GM18909 (cell line): ENCODE measurements at regions not wholly inside any gene's neighbourhood (a gene's known extent, or its start where the extent isn't known, plus 50 kb on each side); places are given as distances from the start of the nearest gene placed in this dataset.
A peak's percentile ranks its signal among the peaks of the same experiment; 100 is the strongest.

Experiments used
- ATAC-seq: cut with Tn5 transposase; IDR thresholded peaks from one replicate; pipeline ENCODE4 v1.9.1; 2021; ENCODE audit warnings: mild to moderate bottlenecking; ENCODE audit not compliant: unreplicated experiment, poor library complexity

DNA sequence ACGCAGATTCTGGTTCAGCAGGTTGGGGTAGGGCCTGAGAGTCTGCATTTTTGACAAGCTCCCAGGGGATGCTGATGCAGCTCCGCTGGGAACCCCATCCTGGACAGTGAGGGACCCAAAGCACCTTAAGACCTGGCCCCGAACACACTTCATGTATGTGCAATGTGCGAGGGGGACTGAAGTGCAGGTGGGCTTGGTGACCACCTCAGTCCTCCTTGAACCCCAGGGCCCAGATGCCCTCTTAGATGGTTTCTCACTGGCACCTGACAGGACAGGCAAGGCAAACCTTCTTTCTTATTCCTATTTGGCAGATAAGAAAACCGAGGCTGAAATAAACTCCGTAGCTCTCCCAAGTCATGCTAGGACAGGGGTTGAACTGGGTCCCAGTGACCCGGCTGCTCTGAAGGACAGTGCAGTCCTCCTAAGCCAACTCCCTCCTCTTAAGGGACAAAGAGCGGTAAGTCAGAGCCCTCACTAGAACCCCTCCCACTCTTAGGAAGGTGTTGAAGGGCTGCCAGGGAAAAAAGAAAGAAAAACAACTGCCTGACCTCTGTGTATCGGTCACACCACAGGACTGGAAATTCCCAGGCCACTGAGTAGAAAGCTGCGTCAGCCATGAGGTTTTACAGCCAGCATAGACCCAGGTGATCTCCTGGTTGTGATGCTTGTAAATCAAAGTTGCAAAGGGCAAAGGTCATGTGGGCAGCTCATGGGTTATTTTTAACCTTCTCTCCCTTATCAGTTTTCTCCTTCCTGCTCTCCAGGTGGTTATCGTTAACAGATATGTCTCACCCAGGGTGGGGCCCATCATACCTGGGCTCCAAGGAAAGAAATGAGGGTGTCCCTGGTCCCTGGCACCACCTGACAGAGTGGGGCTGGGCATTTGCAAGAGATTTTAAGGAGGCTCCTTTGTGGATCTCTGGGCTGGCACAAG, 90.9 kb upstream of the SMNDC1 start:
- ATAC-seq: peak; percentile 90

DNA sequence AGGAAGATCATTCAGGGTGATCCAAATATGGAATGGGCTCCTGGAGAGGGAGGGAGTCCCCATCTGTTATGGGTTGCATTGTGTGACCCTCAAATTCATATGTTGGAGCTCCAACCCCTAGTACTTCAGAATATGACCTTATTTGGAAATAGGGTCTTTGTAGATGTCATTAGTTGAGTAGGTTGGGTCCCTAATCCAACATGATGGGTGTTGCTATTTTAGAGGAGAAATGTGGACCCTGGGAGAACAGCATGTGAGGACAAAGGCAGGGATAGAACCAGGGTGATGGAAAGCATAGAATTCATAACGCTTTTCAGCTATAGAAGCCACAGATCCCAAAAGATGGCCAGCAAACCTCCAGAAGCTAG, 91.5 kb upstream of the SMNDC1 start:
- no peak for ATAC-seq

DNA sequence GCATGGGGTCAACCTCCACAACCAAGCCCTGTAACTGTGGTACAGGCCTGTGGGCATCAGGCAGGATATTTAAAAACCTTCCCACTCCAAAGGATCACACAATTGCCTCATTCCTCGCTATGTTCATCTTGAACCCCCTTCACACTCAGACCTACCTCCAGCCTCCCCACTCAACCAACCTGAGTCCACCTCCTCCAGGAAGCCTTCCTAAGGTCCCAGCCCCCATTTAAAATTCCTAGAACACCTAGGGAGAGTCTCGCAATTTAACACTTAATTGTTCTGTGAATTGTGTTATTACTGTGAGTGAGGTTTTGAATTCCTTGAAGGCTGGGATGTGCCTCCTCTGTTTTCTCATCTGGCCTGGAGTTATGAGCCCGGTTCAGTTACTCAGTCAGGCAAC, 93.1 kb upstream of the SMNDC1 start:
- ATAC-seq: no peak

DNA sequence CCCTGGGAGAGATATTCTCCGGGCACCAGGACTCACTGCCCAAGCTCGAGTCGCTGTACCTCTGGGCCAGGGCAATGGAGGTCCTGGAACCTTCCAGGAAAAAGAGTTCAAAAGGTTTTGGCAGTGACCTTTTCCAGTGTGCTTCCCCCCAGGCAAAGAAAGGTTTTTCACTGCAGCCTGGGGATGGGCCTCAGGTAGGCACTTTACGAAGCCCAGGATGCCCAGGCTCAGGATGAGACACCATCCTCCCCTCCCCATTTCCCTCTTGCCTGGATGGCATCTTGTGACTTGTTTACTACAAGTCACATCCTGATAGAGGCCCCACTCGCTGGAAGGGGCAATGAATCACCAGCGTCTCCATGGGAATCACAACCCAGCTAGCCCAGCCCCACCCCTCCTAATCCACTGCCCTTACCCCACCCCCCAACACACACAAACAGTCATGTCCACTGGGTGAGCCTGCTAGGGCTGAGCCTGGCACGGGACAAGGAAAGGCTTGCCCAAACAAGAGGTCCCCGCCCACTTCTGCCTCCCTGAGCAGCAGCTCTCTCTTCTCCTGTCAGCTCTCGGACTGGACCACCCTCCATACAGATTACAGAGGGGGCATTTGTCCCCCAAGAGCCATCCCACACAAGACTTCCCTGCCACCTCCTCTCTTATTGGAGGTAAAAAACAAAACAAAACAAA, 93.8 kb upstream of the SMNDC1 start:
- ATAC-seq: no peak

DNA sequence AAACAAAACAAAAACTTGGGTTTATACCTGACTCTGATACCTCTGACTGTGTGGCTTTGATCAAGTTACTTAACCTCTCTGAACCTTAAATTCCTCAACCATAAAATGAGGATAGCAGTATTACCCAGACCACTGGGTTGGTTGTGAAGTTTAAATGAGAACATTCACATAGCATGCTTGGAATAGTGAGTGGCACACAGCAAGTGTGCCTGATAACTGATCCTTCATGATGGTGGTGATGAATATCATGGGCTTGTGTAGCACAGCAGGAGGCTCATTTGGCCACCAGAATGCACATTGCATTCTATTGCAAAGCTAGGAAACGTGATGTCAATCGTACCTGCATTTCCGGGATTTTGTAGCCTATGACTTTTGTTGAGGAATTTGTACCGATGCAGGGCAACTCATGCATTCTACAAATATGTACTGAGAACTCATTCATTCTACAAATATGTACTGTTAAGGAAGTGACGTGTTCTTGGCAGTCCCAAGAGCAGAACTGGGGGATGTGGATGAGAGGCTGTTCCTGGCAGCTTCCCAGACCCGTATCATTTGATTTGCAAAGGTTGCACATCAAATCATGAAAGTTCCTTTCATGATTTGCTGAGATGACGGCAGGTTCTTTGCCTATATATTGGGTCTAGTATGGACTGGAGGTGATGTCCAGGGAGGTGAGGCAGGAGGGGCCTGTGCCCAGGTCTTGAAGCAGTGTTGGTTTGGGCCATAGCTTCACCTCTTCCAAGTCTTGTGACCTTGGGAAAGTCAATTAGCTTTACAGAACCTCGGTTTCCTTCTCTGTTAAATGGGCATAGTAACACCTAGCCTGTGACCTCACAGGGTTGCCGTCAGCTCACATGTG, 94.6 kb upstream of the SMNDC1 start:
- ATAC-seq: no peak

DNA sequence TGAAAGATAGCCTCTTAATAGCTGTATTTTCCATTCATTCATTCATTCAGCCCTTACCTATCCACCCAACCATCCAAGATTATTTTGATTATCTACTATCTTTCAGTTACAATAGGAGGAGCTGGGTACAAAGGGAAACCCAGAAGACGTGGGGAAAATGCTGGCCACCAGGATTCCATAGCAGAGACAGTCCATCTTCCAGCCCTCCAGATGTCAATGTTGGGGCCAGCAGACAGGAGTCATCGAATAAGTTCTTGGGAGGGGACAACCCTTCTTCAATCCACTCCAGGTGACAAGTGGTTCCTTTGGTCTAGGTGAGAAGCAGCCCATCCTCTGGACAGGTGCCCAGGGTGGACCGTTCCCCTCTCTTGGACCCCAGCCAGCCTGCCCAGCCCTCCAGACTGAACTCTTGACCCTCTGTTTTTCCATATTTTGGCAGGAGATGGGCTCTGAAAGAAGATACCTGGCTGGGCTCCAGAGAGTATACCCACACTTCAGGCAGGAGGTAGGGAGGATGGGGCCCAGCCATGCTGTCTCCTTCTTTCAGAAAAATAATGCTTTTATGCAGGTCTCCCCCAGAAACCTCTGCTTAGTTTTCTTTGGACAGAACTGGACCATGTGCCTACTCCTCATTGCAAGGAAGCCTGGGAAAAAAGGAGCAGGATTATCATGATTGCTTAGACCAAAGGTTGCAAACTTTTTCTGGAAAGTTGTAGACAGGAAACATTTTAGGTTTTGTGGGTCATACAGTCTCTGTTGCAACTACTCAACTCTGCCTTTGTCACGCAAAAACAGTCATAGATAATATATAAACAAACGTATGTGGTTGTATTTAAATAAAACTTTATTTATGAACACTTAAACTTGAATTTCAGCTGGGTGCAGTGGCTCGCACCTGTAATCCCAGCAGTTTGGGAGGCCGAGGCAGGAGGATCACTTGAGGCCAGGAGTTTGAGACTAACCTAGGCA, 95.5 kb upstream of the SMNDC1 start:
- ATAC-seq: no peak

DNA sequence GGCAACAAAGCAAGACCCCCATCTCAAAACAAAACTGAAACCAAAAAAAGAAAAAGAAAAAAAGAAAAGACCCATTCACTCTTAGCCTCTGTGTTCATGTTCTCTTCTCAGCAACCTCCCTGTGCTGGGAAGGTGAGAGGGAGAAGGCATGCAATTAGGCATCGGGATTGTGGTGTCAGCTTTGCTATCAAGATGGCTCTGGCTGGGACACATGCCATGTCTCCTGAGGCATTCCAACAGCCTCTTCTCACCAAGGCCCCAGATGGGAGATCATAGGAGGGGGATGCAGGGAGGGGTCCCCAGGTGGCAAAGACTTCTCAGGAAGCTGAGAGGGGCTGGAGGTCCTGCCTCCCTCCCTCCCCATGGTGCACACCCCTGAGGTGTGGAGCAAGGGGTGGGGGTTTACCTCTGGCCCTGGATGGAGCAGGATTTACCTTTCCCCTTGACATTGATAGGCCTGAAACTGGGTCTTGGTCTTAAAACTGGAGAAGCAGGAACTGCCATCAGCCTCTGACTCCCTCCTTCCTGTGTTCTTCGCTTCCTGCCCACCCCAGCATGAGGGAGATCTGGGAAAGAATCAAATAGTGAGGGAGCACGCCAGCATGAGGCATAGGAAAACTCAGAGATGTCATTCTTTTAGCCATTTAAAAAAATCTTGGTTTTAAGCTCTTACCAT, 96.2 kb upstream of the DUSP5 start:
- no peak for ATAC-seq

DNA sequence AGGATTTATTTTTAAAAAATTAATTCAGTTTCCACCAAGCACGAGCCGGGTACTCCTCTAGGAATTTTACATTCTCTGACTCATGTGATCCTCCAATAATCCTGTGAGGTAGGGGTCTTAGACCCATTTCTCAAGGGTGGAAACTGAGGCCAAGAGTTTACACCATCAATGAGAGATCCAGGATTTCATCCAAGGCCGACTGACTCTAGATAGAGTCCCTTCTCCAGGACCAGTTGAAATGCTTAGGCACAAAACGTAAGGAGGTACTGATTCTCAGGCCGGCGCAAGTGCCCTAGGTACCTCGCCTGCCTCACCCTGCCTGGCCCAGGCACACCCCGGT, 95.7 kb upstream of the DUSP5 start:
- no peak for ATAC-seq

DNA sequence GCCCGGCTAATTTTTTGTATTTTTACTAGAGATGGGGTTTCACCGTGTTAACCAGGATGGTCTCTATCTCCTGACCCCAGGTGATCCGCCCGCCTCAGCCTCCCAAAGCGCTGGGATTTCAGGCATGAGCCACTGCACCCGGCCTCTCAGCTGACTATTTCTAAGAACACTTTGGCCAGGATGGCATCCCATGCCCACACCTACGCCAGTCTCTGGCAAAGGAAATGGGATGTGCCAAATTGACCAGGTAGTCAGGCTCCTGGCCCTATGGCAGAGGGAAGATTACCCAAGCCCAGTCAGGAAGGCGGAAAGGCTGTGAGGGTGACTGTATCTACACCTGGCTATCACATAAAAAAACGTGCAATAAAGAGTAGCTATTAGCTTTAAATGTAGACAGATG, 94.1 kb upstream of the DUSP5 start:
- no peak for ATAC-seq

DNA sequence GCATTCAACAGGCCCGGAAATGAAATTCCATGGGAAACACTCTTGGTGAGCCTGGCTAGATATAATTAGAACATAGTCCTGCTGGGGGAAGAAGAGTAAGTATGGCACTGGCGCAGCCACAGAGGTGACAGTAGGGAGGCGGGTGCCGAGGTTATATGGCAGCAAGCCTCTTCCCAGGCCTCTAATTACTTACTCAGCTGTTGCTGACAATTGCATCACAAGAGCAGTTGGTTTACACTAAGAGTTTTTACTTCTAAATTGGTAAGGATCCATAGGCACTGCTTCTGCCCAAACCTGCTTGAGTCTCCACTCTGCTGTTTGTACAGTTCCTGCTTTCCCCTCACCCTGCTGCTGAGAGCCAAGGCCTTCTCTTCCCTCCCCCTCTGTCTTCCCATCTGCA, 93.3 kb upstream of the DUSP5 start:
- ATAC-seq: no peak

DNA sequence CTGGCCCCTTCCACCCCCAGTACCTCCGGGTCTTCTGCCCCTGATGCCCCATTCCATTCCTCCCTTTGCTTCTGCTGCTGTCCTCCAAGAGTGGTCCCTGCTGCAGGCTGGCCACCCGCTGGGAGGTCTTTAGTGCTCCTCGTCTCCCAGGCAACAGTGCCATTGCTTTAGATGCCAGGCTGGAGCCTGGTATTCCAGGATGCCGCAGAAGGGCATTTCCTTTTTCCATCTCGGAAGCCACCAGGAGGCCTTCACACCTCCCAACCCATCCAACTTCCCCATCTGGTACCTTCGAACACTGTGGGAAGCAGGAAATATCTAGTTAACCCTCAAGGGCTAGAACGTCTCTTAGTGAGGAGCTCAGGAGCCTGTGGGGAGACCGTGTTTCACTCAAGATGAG, 92.9 kb upstream of the DUSP5 start:
- ATAC-seq: no peak

DNA sequence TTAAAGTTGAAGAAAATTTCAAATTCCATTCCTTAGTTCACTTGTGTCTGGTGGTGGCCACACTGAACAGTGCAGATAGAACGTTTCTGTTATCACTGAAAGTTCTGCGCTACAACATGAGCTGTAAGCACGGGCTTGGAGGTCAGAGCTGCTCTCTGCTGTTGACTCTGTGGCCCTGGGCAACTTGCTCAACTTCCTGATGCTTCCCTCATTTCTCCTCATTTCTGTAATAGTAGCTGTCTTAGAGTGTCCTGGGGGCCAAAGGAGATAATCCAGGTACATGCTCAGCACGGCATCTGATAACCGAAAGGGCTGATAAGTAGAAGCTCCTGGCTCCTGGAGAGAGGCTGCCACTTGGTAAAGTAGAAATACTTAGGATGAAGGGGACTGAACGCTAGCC, 92.3 kb upstream of the DUSP5 start:
- ATAC-seq: no peak

DNA sequence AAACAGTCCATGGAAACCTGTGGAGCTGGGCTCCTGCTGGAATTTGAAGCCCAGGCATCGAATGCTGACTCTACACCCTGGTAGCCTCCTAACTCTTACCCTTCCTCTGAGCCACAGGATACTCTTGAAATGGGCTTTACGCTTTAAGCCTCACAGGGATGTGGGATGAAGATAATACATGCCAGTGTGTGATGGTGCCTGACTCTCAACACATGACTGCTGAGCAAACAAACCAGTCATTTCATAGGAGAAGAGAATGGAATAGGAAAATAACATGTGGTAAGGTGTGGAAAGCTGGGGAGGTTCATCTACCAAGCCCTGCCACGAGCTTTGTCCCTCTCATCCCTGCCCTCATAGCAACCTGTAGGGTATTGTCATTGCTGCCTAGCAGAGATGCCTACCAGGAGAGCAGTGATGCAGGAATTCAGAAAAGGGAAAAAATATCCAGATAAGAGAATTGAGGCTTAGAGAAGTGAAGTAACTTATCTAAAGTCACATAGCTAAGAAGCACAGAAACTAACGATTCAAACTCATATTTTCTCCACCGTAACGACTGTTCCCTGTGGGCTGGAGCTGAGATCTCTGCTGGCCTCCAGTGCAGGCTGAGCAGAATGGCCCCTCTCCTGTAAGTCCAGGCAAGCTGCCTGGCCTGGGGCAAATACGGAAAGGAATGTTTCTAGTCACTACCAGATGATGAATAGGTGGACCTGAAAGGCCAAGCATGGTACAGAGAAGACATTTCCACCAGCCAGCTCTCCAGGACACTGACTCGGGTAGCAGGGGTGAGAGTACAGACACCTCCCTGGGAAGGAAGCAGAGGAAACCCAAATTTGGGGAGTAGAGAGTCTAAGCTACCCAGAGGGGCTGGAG, 90.2 kb upstream of the DUSP5 start:
- ATAC-seq: no peak

DNA sequence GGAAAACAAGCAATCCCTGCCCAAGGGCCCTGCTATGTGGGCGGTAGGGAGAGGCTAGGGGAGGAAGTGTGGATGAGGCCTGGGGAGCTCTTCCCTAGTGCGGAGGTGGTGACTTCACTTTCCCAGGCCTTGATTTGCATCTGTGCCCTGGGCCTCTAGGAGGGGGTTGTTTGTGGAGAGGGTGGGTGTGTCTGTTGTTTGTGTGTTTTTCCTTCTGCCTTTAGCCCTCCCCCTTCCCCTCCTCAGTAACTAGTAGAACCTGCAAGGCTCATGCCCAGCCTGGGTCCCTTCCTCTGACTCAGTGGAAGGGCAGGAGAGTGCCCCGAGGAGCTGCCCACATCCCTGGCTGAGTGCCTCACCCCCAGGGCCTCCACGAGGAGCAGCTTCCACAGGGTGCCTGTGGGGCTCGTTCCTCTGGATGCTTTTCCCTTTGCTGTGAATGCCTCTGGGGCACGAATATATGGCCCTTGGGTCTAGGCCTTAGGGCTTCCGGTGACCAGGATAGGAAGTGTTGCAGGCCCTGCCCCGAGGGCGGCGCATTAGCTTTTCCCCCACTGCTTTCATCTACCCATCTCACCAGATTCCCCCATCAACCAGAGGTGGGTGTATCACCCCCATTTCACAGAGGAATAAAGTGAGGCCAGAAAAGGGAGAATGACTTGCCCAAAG, 89.4 kb upstream of the DUSP5 start:
- ATAC-seq: no peak

DNA sequence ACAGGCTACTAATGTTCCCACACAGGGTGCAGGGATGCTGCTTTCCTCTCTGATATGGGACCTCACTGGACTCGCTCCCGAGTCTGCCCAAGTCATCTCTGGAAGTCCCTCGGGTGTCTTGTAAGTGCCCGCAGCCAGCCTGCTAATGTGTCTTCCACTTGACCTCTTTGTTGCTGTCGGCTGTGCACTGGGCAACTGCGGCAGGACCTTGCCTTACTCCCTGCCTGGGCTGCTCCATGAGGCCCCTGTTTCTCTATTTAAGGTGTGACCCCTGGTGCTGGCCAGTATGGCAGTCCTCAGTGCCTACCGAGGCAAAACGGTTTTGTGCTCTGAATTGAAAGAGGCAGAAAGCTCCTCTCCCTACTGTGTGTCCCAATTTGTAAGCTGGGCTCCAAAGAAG, 88.8 kb upstream of the DUSP5 start:
- no peak for ATAC-seq

DNA sequence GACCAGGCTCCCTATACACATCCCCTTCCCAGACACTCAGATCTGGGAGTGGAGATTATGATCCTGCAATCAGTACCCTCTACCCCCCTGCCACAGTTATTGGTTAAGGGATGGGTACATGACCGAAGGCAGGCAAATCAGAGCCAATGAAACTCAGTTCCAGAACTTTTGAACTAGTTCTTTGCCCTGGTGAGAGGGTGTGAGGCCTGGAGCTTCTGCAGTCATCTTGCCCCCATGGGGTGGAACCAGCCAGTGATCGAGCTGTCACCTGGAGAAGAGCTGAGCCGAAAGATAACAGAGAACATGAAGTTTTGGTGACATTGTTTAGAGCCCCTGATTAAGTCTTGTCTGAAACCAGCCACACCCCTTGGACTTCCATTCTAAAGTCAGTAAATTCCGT, 88.2 kb upstream of the DUSP5 start:
- ATAC-seq: no peak

DNA sequence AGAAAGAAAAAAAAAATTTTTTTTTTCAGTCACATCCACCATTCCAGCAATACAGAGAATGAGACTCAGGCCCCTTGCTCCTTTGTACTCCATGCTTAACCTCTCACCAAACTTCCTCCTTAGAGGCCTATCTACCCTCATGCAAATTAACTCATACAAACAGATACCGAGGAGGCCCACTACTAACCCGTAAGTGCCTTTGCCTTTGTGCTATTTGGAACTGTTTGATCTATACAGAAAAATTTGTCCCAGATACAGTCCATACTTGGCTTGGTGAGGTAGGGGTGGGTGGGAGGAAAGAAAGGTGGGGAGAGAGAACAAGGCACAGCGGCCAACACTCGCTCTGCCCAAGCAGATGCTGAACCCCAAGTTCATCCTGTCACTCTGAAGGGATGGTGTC, 87.8 kb upstream of the DUSP5 start:
- ATAC-seq: peak; percentile 29
